ENCODE measurements at regions not wholly inside any gene's neighbourhood (a gene's known extent, or its start where the extent isn't known, plus 50 kb on each side); places are given as distances from the start of the nearest gene placed in this dataset.

- intact Hi-C loops (cut with micrococcal nuclease), result no loop called here
- DNase-seq (no peak), ATAC-seq (no peak)
Observed at GRCh38 chr5:74138721-74139120, 501.8 kb downstream of the ENC1 start.

- intact Hi-C loops (cut with micrococcal nuclease), result no loop called here
- ATAC-seq (no peak), DNase-seq (no peak)
Observed at GRCh38 chr5:74136276-74136825, 504.2 kb downstream of the ENC1 start.

GRCh38 chr5:74135033-74135432 lies 505.5 kb downstream of the ENC1 start:
- intact Hi-C loops (cut with micrococcal nuclease), result no loop called here
- no peak for ATAC-seq
- no peak for DNase-seq

- ATAC-seq, result no peak
- intact Hi-C loops (cut with micrococcal nuclease), result no loop called here
- no peak for DNase-seq
Observed at GRCh38 chr5:74132485-74132884, 506.5 kb downstream of the ARHGEF28 start.

- ATAC-seq (no peak), DNase-seq (no peak)
- intact Hi-C loops (cut with micrococcal nuclease), result no loop called here
Observed at GRCh38 chr5:74131250-74131649, 505.3 kb downstream of the ARHGEF28 start.

GRCh38 chr5:74130155-74130897 lies 504.3 kb downstream of the ARHGEF28 start:
- DNase-seq (no peak), ATAC-seq (no peak)
- intact Hi-C loops (cut with micrococcal nuclease), result no loop called here

- DNase-seq (no peak), ATAC-seq (peak; percentile 55)
- intact Hi-C loops (cut with micrococcal nuclease), result no loop called here
Observed at GRCh38 chr5:74127381-74128320, 501.7 kb downstream of the ARHGEF28 start.

- no peak for ATAC-seq
- no peak for DNase-seq
- intact Hi-C loops (cut with micrococcal nuclease), result no loop called here
Observed at GRCh38 chr5:74126294-74126693, 500.3 kb downstream of the ARHGEF28 start.

GRCh38 chr5:74124826-74125225 lies 498.8 kb downstream of the ARHGEF28 start:
- intact Hi-C loops (cut with micrococcal nuclease), result no loop called here
- DNase-seq, result no peak
- ATAC-seq, result no peak

- intact Hi-C loops (cut with micrococcal nuclease), result no loop called here
- ATAC-seq (peak; percentile 45), DNase-seq (no peak)
Observed at GRCh38 chr5:74123929-74124328, 497.9 kb downstream of the ARHGEF28 start.

- intact Hi-C loops (cut with micrococcal nuclease), result no loop called here
- no peak for DNase-seq
- no peak for ATAC-seq
Observed at GRCh38 chr5:74122979-74123590, 497.1 kb downstream of the ARHGEF28 start.

- intact Hi-C loops (cut with micrococcal nuclease), result no loop called here
- ATAC-seq (no peak), DNase-seq (no peak)
Observed at GRCh38 chr5:74122175-74122574, 496.2 kb downstream of the ARHGEF28 start.

- DNase-seq, result no peak
- ATAC-seq, result no peak
- intact Hi-C loops (cut with micrococcal nuclease), result no loop called here
Observed at GRCh38 chr5:74120585-74120984, 494.6 kb downstream of the ARHGEF28 start.

GRCh38 chr5:74118071-74118470 lies 492.1 kb downstream of the ARHGEF28 start:
- ATAC-seq (no peak), DNase-seq (no peak)
- intact Hi-C loops (cut with micrococcal nuclease), result no loop called here

GRCh38 chr5:74116984-74117383 lies 491.0 kb downstream of the ARHGEF28 start:
- intact Hi-C loops (cut with micrococcal nuclease), result no loop called here
- no peak for ATAC-seq
- DNase-seq, result no peak

GRCh38 chr5:74116266-74116665 lies 490.3 kb downstream of the ARHGEF28 start:
- intact Hi-C loops (cut with micrococcal nuclease), result no loop called here
- DNase-seq (no peak), ATAC-seq (no peak)

GRCh38 chr5:74113927-74114326 lies 487.9 kb downstream of the ARHGEF28 start:
- no peak for ATAC-seq
- no peak for DNase-seq

GRCh38 chr5:74113196-74113540 lies 487.2 kb downstream of the ARHGEF28 start:
- intact Hi-C loops (cut with micrococcal nuclease), result no loop called here
- DNase-seq, result no peak
- no peak for ATAC-seq

More at GRCh38 chr5:74113927-74114326, 487.9 kb downstream of the ARHGEF28 start:
- intact Hi-C loops (cut with micrococcal nuclease), result no loop called here

- intact Hi-C loops (cut with micrococcal nuclease), result no loop called here
- no peak for ATAC-seq
- no peak for DNase-seq
Observed at GRCh38 chr5:74112372-74113195, 486.6 kb downstream of the ARHGEF28 start.

Measured in left ventricle myocardium superior (tissue), 1 donor.